RWPE2 (cell line): ENCODE measurements at regions not wholly inside any gene's neighbourhood (a gene's known extent, or its start where the extent isn't known, plus 50 kb on each side); places are given as distances from the start of the nearest gene placed in this dataset.

Source experiments
- ATAC-seq: fragments of 200-7000 bp; cut with Tn5 transposase; 3 replicates; pipeline ENCODE4 v1.9.1; 2021; ENCODE audit warnings: low read depth
- DNase-seq: peaks from one replicate; pipeline ENCODE4 v3.0.0-alpha.2; 2020; ENCODE audit warnings: low spot score
- H3K27ac ChIP-seq: fragments of 450-650 bp; 2 replicates; pipeline ENCODE4 v1.5.1; 2017; ENCODE audit warnings: mild to moderate bottlenecking; ENCODE audit not compliant: poor library complexity, severe bottlenecking
- H3K27me3 ChIP-seq: fragments of 250-450 bp; sonication (Bioruptor Pico); 2 replicates; pipeline ENCODE4 v1.5.1; 2021; ENCODE audit warnings: mild to moderate bottlenecking, moderate library complexity; ENCODE audit not compliant: insufficient read depth, poor library complexity, severe bottlenecking
- H3K36me3 ChIP-seq: fragments of 250-450 bp; sonication (Bioruptor Pico); 2 replicates; pipeline ENCODE4 v1.5.1; 2020; ENCODE audit warnings: low read depth, mild to moderate bottlenecking, moderate library complexity
- H3K4me1 ChIP-seq: fragments of 250-450 bp; sonication (Bioruptor Pico); 2 replicates; pipeline ENCODE4 v1.5.1; 2021; ENCODE audit warnings: mild to moderate bottlenecking, moderate library complexity; ENCODE audit not compliant: insufficient read depth, poor library complexity, severe bottlenecking
- H3K4me3 ChIP-seq: fragments of 250-450 bp; sonication (Bioruptor Pico); 2 replicates; pipeline ENCODE4 v1.5.1; 2021; ENCODE audit warnings: mild to moderate bottlenecking, moderate library complexity; ENCODE audit not compliant: severe bottlenecking
- H3K9me3 ChIP-seq: fragments of 250-450 bp; sonication (Bioruptor Pico); 2 replicates; pipeline ENCODE4 v1.5.1; 2021; ENCODE audit warnings: mild to moderate bottlenecking, moderate library complexity; ENCODE audit not compliant: severe bottlenecking
- CTCF ChIP-seq: fragments of 450-650 bp; IDR thresholded peaks from one replicate; pipeline ENCODE4 v1.5.1; 2017; ENCODE audit warnings: mild to moderate bottlenecking, moderate library complexity; ENCODE audit not compliant: poor library complexity, severe bottlenecking

DNA sequence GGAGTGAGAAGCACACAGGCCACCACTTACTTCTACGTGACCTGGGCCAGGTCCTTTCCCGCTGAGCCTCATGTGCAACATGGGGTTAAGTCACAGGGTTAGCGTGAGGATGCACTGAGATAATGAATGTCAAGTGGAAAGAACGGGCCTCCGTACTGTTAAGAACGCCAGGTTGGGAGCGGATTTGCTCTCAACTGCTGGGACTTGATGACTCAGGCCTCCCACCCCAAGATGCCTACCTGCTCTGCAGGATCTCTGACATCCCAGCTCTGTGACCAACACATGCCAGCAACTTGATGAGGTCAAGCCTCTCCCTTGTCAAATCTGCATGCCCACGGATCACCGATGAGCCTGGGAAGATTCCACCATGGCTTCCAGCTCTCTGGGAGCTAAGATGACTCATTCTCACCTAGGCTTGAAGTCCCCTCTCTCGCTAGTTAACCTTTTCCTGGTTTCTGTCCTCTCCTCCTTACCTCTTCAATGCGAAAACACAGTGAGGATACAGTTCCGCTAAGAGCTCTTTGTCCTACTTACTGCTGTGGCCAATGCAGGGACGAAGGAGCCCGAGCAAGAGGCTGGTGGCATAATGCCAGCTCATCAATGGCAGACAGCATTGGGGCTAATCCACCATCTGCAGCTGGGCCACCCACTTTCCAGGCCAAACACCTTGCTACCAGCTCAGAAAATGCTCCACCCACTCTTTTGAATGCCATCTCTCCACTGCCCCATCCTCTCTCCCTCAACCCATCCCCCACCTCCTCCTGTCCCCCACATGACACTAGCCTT, 67.6 kb downstream of the PJA1 start:
- ATAC-seq = no peak
- no peaks in the 10 kb centered on the region for H3K36me3 ChIP-seq
- H3K27ac ChIP-seq = no peak overlapping the region
- H3K4me3 ChIP-seq = no peak overlapping the region
- DNase-seq = no peak
- no peaks in the 10 kb centered on the region for H3K4me1 ChIP-seq
- no peak for TF ChIP-seq CTCF
- no peaks in the 10 kb centered on the region for H3K27me3 ChIP-seq
- no peaks in the 10 kb centered on the region for H3K9me3 ChIP-seq

- Histone ChIP-seq H3K4me1 (no peaks in the 10 kb centered on the region), H3K36me3 (no peaks in the 10 kb centered on the region), H3K4me3 (no peak overlapping the region), H3K9me3 (no peaks in the 10 kb centered on the region), H3K27me3 (no peaks in the 10 kb centered on the region), H3K27ac (no peak overlapping the region)
- TF ChIP-seq CTCF = no peak
- DNase-seq = no peak
- ATAC-seq = no peak
These were observed 68.3 kb downstream of the PJA1 start for GRCh38 chrX:69096963-69097362.

DNA sequence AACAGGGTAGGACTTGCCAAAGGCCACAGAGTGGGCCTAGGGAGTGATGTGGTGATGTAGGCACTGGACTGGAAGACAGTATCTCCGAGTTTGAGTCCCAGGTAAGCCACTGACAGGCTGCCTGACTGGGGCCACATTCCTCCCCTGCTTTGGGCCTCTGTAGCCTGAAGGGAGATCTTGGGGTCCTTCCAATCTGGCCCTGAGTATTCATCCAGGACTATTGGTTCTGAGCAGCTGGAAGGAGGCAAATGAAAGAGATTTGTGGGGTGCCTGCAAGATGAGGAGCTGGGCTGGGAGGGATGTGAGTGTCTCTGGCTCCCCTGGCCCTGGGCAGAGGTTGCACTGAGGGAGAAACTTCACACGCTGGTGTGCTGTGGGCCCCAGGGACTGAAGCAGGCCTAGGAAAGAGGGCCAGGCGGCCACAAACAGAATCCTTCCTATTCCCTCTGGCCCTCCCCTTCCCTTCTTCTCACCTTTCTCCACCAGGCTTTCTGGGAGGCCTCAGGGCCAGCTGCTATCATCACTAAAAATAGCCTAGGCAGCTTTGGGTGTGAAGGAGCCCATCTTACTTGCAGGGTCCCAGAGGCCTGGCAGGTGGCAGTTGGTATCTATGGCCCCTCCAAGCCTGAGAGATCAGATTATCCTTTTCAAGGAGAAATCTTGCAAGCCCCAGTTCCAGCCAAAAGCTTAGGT, 70.1 kb downstream of the PJA1 start:
- Histone ChIP-seq H3K36me3 (no peaks in the 10 kb centered on the region), H3K9me3 (no peaks in the 10 kb centered on the region), H3K27me3 (no peaks in the 10 kb centered on the region), H3K4me3 (no peak overlapping the region), H3K4me1 (no peaks in the 10 kb centered on the region), H3K27ac (no peak overlapping the region)
- no peak for TF ChIP-seq CTCF
- no peak for DNase-seq
- no peak for ATAC-seq

DNA sequence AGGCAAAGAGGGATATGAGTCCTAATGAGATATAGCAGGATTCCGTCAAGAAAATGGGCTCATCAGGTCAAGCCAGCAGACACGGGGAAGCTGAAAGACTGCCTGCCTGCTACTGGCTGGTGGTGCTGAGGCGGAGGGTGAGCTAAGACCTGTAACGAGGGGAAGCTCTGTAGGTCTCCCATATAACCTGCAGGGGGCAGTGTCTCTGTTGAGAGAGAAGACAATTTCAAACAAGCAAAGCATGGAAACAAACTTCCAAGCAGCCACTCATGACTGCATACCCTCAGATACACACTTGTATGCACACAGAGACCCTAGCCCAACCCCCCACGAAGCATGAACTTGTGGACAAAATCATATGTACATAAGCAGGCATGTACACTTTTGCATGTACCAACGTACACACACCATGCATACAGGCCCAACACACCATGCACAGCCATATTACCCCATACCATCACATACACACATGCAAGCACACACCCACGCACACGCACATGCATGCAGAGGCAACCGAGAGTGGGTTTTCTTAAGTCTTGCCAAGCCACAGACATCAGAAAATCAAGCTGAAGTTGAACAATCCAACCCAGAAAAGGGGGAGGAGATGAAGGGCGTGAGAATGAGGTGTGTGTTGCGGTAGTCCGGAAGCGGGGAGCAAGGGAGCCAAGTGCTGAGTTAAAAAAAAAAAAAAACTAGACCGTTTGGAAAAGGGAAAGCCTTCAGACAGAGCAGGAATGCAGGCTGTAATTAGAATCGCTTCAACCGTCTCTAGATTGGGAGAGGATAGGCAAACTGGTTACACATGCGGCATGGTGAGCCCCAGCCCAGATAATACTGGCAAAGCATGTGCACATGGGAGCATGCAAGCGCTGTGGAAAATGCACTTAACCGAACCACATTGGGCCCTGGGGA, 71.0 kb downstream of the PJA1 start:
- TF ChIP-seq CTCF = peak; percentile 28
- Histone ChIP-seq H3K36me3 (no peaks in the 10 kb centered on the region), H3K4me3 (no peak overlapping the region), H3K4me1 (no peaks in the 10 kb centered on the region), H3K27ac (no peak overlapping the region), H3K9me3 (no peaks in the 10 kb centered on the region), H3K27me3 (no peaks in the 10 kb centered on the region)
- ATAC-seq (no peak), DNase-seq (no peak)
